ENCODE measurements at regions not wholly inside any gene's neighbourhood (a gene's known extent, or its start where the extent isn't known, plus 50 kb on each side); places are given as distances from the start of the nearest gene placed in this dataset.
A peak's percentile ranks its signal among the peaks of the same experiment; 100 is the strongest.

DNA sequence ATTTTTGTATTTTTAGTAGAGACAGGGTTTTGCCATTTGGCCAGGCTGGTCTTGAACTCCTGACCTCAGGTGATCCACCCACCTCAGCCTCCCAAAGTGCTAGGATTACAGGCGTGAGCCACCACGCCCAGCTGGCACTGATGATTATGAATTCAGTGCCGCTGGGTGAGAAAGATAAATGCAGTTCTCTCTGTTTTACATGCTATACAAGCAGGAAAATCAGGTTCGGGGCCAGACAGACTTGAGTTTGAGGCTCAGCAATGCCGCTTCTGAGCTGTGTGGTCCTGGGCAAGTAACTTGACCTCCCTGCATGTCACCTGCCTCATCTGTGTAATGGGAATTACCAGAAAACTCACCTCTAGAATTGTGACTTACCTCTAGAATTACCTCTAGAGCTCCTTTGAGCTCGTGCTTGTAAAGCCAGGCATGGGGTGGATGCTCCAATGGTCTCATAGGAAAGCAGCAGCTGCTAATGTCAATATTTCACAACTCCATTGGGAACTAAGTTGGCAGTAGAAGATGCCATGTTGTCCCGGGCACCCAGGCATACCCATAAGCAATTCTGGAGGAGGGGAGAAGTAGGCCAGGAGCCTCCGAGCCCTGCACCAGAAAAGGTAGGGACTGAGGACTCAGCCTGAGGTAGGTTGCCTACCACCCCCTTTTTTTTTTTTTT lies 119.8 kb upstream of the SLC25A33 start:
- DNase-seq = no peak

DNA sequence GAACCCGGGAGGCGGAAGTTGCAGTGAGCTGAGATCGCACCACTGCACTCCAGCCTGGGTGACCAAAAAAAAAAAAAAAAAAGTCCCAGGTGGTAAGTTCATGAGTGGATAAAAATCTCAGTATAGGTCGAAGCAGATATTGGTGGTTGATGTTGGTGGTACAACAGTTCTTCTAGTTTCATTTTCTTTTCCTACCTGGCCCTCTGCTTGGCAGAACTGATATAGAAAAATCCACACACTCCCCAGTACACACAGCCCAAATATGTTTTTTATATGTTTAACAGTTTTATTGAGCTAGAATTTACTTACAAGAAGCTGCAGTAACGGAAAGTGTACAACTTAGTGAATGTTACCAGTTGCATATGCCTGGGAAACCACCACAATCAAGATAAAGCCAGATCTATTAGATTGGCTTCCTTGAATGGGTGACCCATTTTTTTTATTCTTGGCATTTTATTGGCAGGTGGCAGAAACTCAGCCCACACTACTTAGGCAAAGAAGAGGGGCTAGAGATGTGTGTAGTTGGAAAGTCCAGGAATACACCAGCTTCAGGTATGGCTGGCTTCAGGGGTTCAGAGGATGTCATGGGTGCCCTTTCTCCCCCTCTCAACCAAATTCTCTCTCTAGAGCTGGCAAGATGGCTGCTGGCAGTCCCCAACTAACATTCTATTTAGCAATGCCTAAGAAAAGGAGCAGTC lies 118.3 kb upstream of the SLC25A33 start:
- DNase-seq = no peak

DNA sequence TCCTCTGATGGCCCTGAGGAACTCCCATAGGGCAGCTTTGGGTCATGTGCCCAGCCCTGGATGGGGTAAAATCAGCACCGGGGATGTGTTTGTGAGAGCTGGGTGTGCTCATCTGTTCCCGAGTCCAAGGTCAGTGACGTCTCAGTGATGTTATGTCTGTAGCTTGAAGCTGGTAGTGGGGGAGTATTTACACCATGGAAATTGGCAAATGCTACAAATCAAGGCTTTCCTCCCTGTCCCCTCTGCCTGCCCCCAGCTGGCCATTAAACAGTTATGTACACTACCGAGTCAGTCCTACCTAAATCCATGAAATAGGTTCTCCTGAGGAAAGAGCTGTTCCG lies 117.8 kb upstream of the SLC25A33 start:
- DNase-seq = no peak

DNA sequence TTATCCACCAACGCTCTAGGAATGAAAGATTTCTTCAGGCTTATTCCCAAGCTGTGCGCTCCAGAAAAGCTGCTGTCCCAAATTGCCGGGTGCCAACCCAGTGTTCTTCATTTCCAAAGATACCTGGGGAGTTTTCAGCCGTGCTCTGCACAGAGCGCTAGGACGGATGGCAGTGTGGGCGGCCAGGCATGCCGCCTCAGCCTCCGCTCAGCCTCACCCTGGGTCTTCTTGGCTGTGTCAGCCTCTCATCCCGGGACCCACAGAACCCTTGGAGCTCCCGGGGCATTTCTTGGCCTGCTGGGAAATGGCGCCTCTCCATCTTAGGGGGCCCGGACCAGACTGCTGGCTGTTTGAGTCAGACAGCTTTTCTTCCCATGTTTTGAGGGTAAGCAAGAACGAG lies 116.9 kb upstream of the SLC25A33 start:
- no peak for DNase-seq

DNA sequence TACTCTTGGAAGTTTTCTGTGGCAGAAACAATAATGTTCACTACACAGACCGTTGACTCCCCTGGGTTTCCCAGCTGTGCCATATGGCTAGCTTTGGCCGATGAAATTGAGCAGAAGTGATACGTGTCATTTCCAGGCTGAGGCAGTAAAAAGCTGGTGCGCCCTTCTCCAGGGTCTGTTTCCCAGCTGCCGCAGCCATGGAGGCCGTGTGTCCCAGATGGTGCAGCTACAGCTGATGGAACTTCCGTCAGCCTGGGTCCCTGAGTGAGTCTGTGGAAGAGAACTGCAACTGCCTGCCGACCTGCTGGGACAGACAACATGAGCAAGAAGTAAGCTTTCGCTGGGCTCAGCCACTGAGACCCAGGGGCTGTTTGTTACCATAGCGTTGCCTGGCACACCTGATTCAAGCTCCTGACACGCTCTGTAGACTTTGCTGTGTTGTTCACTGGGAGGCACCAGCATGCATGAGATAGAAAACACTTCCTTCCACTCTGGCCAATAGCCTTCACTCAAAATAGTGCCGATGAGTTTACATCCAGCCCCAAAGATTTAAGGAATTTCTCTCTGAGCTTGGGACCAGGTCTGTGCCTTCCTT lies 116.3 kb upstream of the SLC25A33 start:
- no peak for DNase-seq

DNA sequence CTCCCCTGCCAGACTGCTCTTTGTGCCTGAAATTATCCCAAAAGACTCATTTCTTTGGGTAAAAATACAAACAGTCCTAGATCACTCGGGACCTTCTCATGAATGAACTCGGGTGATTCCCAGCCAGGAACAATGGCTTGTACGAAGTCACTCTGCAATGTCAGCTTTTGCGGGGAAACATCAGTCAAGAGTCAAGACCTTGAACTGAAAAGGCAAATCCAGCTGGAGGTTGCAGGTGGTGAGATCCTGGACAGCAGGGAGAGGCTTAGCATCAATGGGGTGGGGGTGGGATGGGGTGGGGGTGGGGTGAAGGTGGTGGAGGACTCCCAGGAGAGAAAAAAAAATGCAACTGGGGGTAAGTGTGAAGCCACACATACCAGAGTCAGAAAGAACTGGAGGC lies 115.0 kb upstream of the SLC25A33 start:
- DNase-seq = no peak

DNA sequence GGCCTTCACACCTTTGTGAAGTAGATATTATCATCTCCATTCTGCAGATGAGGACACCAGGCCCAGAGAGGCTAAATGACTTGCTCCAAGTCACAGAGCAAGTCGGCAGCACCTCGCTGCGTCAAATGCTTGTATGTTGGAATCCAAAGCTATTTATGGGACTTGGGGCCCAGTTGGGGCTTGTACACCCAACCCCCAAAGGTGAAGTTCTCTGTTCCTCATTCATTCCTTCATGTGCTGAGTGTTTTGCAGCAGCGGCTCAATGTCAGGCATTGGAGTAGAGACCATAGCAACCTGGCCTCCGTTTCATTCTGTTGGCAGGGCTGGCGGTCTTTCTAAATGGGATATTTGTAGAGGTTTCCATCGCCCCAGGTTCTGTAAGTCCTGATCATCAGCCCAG lies 113.4 kb upstream of the SLC25A33 start:
- peak; percentile 44 for DNase-seq

DNA sequence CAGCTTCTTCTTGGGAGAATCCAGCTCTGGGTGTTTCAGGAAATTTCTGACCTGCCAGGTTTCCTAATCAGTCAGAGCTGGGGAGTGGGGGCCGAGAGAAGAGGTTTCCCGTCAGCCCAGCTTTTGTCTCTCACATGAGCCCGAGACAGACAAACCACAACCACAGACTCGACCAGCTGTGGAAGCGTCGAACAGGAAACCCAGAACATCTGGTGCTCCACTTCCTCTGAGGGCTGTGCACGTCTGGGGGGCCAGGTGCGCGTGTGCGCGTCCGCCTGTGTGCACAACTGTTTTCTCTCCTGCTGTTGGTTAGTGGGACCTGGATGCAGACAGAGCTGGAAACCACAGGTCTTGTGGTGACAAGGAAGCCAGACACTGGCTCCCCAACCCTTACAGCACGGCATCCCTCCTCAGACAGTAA lies 113.0 kb upstream of the SLC25A33 start:
- peak; percentile 89 for DNase-seq

DNA sequence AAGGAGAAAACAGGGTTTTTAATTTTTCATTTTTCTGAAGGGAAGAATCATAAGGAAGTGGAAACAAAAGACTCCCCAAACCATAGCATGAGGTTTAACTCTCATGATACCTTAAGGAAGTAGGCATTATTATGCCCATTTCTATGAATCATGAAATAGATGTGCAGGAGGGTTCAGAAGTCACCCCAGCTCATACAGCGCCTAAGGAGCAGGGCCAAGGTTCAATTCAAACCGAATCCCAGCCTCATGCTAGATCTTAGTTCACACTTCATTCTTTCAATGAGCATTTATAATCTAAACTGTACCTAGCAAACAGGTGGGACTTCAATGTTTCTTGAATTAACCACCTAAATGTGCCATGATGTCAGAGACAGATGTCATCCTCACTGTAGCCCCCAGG lies 111.9 kb upstream of the SLC25A33 start:
- no peak for DNase-seq

DNA sequence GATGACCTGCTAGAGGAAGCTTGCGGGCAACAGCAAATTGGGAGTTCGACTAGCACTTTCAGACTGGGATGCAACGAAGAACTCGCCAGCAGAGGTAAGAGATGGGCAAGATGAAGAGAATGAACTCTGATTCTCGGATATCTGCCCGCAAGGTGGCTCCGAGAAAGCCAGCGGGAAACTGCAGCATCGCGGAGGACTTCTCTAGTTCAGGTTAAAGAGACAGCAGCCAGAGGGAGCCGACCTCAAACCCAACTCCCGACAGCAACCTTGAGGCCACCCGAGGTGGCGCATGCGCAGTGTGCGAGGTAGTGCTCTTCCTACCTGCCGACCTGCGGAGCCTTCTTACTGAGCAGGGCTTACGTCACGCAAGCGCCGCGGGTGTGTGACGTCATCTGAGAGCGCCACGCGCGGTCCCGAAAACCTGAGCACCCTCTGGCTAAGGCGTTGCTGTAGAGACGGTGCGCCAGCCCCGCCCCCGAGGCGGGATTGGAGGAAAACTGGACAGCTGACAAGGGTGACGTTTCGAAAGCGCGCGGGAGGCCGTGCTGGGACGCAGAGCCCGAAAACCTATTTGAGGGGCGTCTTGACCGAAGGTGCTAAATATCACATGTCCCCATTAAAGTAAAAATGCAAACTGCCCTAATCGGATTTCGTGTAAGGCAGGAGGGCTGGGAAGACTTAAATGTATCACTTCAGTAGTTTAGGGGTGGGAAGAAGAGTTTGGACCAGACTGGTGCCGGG lies 110.5 kb upstream of the SLC25A33 start:
- DNase-seq = peak; percentile 99

DNA sequence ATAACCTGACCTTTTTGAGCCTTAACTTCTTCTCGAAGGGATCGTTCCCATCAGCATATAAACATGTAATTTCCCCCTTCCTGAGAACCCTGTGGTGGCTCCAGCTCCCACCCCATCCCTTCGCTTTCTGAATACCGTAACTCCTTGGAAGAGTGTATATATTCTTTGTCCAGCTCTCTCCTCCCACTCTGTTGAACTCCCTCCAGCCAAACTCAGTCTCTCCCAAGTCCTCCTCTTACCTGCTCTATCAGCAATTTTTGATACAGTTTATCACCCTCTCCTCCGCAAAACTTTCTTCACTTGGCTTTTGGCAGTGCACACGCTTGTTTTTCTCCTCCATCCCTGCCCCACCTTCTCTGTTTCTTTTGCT lies 109.9 kb upstream of the SLC25A33 start:
- DNase-seq = no peak

DNA sequence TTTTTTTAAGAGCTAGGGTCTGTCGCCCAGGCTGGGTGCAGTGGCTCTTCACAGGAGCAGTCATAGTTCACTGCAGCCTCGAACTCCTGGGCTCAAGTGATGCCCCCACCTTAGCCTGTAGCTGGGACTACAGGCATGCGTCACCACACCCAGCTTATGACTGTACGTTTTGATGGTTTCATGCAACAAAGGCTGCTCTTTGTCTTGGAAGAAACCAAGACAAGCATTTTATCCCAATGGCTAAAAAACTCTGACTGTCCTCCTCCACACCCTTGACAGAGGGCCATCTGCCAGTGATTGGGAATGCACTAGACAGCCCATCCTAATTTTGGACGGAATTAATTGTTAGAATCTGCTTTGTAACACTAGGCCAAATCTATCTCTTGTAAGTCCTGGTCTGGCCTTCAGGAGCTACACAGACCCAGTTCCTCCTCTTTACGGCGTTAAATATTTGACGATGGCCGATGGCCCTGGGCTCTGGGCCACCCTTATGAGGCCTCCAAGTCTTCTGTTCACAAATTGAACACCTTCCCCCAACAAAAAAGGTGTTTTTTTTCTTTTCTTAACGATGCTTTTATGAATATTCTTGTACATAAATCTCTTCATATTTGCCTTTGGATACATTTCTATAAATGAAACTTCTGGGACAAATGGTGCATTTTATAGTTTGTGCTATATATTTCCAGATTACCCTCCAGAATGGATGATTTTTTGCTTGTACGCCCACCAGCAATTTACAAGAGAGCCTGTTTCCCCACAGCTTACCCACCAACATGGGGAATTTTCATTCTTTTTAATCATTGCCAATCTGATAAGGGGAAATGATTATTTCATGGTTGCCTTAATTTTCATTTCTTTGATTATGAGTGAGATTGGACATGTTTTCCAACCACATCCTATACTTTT lies 104.8 kb upstream of the SLC25A33 start:
- no peak for DNase-seq

DNA sequence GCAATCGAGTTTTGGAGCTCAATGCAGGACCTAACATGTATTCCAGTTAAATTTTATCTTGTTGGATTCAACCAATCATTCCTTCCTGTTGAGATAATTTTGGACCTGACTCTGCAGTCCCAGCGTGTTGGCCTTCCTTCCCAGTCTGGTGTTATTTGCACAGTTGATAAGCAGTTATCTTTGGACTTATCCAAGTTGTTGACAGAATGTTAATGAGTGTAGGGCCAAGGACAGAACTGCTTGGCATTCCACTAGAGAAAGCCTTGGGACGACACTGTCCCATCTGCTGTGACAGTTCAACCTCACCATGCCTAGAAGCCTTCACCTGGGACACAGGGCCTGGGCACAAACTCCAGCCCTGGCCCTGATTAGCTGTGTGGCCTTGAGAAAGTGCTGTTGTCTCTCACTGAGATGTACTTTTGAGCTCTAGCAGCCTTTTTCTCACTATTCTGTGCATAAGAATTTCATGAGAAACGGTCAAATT lies 104.1 kb upstream of the SLC25A33 start:
- no peak for DNase-seq

DNA sequence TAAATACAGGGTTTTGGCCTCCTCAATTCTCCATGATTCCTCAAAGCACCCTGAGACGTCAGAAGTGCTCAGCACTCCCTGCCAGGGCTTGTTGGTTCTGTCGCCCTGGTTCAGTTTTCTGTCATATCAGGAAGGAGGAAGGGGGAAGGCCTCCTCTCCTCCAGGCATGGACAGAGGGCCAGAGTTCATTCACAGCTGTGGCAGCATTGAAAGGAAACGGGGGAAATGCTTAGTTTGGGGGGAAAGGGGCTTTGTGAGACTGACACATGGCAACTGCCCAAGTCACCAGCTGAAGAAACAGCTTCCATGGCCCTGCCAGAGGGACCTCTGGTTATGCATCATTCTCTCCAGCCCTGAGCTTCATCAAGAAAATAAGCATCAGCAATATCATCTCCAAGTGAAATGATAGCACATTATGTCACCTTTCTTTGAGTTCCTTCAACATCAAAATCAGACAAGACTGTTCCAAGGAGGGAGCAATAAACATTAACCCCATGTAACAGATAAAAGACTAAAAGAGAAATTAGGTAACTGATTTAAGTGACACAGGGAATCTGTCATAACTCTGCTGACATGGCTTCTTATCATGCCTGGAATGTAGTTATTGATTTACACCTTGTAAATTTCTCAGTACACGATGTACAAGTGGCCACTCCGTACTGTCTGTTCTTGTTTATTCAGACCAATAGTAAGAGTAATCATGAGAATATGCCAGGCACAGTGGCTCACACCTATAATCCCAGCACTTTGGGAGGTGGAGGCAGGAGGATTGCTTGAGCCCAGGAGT lies 103.2 kb upstream of the SLC25A33 start:
- DNase-seq = no peak

DNA sequence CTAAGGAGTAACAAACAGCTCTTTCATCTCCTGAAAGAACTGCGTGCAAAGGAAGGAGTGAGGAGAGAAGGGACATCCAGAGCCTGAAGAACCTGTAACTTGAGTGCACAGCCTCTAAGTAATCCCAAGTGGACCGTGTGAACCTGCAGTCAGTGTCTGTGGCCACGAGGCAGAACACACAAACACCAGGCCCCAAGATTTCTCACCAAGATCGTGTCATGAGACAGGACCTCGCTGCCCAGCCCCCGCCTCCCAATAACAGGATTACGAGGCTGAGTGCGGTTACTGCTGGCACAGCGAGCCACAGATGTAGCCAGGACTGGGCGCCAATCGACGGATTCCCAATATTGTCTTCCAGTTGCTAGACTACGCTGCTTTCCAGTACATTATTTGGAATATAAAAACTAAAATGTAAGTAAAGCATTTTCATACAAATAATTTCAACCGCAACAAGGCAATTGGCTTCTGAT lies 101.3 kb upstream of the SLC25A33 start:
- no peak for DNase-seq

DNA sequence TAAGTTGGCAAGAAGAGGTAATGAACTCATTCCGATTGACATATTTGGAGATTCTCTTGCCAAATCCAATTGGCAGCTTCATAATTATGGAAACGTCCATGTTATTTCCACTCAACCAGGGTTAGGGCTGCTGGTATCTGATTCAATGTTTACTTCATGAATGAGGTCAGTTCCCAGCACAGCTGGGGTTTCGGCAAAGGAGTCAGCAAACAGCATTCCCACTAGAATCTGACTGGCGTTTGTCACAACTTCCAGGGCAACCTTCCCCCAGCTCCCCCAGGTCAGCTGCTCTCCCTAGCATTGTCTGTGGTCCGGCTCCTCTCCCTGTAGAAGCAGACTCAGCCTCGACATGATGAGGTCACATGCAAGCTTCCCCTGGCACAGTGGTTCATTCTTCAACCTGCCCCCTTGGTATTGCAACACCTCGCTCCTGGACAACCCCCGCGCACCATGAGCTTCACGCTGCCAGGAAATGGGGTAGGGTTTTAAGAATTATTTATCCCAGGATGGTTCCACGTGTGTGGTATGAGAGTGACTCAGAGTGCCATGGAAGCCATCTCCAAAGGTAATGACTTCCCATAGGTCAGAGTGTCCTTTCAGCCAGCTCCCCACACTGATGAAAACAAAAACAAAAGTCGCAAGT lies 100.7 kb upstream of the SLC25A33 start:
- DNase-seq = no peak

DNA sequence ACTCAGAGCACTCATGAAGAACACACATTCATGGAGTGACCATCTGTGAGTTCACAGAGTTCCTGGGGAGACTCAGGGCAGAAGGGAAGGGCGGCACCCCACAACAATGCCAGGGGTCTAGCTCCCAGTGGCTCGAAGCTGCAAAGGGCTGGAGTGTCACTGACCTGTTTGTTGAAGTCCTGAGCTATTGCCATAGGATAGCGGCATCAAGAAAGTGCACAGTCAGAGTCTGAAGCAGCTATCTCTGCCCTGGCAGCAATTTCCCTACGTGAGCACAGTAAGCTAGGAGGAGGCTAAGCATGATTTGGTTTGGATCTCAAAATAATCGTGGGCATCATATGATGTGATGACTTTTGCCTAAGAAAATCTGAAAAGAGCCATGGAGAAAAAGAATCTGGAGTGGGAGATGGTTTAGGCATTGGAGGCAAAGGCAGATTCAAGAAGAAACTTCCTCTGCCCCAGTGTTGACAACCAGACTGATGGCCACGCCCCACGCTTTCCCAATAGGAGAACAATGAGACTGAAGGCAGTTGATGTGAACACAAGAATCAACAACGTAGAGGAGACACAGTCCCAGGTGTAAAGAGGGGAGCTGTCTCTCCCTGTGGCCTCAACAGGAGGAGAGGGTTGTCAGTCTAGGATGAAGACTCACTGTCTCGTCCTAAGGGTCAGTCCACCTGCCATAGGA lies 100.0 kb upstream of the SLC25A33 start:
- no peak for DNase-seq

DNA sequence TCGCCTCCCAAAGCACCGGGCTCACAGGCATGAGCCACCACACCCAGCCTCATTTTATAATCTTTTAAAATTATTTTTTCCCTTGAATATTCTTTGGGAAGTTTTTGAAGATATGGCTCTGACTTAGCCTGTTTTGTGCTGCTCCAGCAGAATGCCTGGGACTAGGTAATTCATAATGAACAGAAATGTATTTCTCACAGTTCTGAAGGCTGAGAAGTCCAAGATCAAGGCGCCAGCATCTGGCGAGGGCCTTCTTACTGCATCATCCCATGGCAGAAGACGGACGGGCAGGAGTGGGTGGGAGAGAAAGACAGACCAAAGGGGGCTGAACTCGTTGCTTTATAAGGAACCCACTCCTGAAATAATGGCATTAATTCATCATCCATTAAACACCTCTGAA lies 99.0 kb upstream of the SLC25A33 start:
- no peak for DNase-seq

DNA sequence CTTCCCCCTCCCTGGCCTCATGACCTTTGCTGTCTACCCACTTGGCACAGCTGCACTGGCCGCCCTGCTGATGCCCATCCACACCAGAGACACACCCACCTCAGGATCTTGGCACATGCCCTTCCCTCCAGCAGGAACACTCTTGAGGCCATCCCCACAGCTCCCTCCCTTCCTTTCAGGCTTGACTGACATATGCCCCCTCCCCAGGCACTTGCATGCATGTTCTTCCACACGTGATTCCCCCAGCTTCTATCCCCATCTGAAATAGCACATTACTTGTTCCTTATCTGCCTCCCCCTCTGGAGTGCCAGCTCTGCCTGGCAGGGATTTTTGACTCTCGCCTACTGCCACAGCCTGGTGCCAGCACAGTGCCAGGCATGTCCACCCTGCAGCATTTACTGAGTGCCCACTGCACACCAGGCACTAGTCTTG lies 98.5 kb upstream of the SLC25A33 start:
- DNase-seq = no peak

DNA sequence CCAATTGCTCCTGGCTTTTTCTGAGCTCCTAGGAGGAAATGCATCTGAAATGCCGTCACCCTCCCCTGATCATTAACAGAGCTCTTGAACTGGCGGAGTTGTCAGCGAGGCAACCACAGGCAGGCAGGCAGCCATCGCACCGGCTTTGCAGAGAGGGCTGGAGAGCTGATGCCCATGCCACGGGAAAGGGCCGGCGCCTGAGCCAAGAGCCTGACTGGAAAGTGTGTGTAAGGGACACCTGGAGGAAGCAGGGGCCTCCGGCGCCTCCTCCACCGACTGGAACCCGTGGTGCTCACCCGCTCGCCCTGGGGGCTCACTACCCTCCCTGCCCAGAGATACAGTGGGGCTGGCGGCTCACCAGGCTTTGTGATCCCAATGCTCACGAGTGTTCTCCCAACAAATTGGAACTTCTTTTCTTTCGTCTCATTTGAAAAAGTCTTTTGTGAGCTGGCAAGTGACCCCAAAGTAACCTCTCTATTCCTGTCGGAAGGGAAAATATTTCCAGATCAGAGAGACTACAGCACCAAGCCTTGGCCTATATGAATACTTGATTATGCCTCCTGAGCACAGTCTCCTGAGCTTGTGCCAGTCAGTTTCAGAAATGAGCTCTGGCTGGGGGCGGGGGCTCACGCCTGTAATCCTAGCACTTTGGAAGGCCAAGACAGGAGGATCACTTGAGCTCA lies 97.7 kb upstream of the SLC25A33 start:
- DNase-seq = no peak
